Cerebellar cortex (tissue), 1 donor: ENCODE measurements at regions not wholly inside any gene's neighbourhood (a gene's known extent, or its start where the extent isn't known, plus 50 kb on each side); places are given as distances from the start of the nearest gene placed in this dataset.

Experiments
- DNase-seq: peaks from one replicate; pipeline ENCODE4 v3.0.0-alpha.2; 2015; ENCODE audit warnings: low spot score

- DNase-seq = no peak
Measured at GRCh38 chr2:19434413-19434812, 76.0 kb upstream of the OSR1 start.

DNA sequence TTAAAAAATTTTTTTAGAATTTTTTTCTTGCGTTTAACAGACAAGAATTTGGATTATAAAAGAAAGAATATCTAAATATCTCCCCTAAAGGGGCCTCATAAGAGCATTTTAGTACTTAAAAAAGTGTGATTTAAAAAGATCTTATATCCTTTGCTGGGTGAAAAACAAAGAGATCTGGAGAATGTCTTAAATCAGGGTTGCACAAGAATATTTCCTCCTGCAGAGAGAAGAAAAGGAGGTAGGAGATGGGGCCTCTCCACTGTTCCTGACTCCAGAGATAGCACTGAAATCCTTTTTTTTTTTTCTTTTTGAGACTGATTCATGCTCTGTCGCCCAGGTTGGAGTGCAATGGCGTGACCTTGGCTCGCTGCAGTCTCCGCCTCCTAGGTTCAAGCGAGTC lies 68.5 kb upstream of the OSR1 start:
- DNase-seq = no peak

- DNase-seq = no peak
Measured at GRCh38 chr2:19426144-19426543, 67.7 kb upstream of the OSR1 start.

GRCh38 chr2:19425419-19425818 lies 67.0 kb upstream of the OSR1 start:
- no peak for DNase-seq

GRCh38 chr2:19419211-19419880 lies 60.9 kb upstream of the OSR1 start:
- no peak for DNase-seq

GRCh38 chr2:19416784-19417684 lies 58.6 kb upstream of the OSR1 start:
- DNase-seq = no peak

DNA sequence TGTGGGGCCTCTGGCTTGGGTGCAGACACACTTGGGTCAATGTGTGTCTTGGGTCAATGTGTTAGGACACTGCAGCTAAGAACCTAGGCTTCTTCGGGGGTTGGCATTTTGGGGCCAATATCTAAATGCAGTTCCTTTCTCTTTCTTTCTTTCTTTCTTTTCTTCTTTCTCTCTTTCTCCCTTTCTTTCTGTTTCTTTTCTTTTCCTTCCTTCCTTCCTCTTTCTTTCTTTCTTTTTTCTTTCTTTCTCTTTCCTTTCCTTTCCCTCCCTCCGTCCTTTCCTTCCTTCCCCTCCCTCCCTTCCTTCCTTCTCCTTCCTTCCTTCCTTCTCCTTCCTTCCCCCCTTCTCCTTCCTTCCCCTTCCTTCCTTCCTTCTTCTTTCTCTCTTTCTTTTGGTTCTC lies 57.7 kb upstream of the OSR1 start:
- DNase-seq = no peak

DNA sequence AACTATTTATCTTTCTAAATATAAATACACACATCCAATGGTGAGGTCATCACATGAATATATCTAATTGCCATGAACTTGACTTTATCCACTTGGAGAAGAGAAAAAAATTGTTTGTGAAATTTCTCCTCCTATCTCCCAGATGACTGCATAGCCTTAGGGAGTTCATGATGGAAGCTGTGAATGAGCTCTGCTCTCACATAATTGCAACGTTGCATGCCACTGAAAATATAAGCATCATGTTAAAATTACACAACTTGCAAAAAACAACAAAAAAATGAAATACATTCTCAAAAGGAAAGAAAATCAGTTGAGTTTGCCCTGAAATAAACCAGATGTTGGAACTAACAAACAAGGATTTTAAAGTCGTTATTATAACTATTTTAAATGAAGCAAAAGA lies 50.6 kb upstream of the OSR1 start:
- no peak for DNase-seq

DNA sequence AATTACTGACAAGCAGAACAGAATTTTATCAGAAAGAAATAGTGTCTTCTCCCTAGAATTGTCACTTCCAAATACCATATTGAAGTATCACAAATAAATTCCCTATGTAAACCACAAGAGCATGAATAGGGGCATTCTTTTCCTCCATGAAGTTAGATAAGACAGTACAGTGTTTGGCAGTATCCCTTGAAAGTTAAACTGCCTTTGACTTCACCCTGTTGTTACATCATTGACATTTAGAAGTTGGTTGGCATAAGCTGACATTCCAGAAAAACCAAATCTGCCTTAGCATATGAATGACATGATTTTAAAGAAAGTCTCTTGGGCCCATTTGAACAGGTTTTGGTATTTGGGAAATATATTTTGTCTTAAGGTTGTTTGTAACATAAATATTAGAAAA lies 50.2 kb upstream of the OSR1 start:
- DNase-seq = no peak
